Endothelial cell of umbilical vein (primary cell): ENCODE measurements at regions not wholly inside any gene's neighbourhood (a gene's known extent, or its start where the extent isn't known, plus 50 kb on each side); places are given as distances from the start of the nearest gene placed in this dataset.

Source experiments
- BruUV-seq: library from RNA; stranded (reverse); fragments of 400-500 nt; replicated peaks from 2 replicates; lab custom pipeline; 2021; lab: Mats Ljungman, UMichigan
- CTCF ChIA-PET: fragments of 300-600, 350-600 bp; sonication (Branson Sonifier 250); formaldehyde crosslinking; loops from one replicate; lab custom pipeline; 2021; ENCODE audit warnings: antibody characterized with exemption, inconsistent platforms; lab: Charles Lee
- POLR2A ChIA-PET: fragments of 300-600, 350-600 bp; sonication (Branson Sonifier 250); formaldehyde crosslinking; loops from one replicate; lab custom pipeline; 2021; ENCODE audit warnings: antibody characterized with exemption, inconsistent platforms; lab: Charles Lee
- DNase-seq: peaks from one replicate; pipeline ENCODE4 v3.0.0-alpha.2; 2011; ENCODE audit warnings: low read depth, low spot score
- FAIRE-seq: peaks from 2 replicates; lab custom pipeline; 2011; peaks lifted over from hg19 to GRCh38; lab: Jason Lieb, UNC
- H2AFZ ChIP-seq: 2 replicates; pipeline ENCODE4 v1.6.0; 2012; ENCODE audit warnings: low read depth, low read length, control low read depth, inconsistent platforms
- H3K27ac ChIP-seq: 2 replicates; pipeline ENCODE4 v1.5.1; 2011; ENCODE audit warnings: low read depth, mild to moderate bottlenecking, control low read depth, low read length, moderate library complexity; ENCODE audit not compliant: insufficient read depth
- H3K27me3 ChIP-seq, 2 experiments: 2 replicates each; pipeline versions ENCODE4 v1.6.0 to v1.6.1; 2011; ENCODE audit warnings: low read length in 2 of 2, mixed read lengths in 1 of 2; ENCODE audit not compliant: control insufficient read depth in 2 of 2, insufficient read depth in 2 of 2
- H3K36me3 ChIP-seq, 2 experiments: 2 replicates in 1 of 2; 3 replicates in 1 of 2; pipeline ENCODE4 v1.5.1; 2011; ENCODE audit warnings: low read length in 2 of 2, mild to moderate bottlenecking in 1 of 2, moderate library complexity in 1 of 2; ENCODE audit not compliant: control insufficient read depth in 2 of 2, insufficient read depth in 2 of 2; ENCODE audit errors: extremely low read depth in 1 of 2
- H3K4me1 ChIP-seq: 3 replicates; pipeline ENCODE4 v1.5.1; 2011; ENCODE audit warnings: mild to moderate bottlenecking, low read length; ENCODE audit not compliant: control insufficient read depth, insufficient read depth; ENCODE audit errors: extremely low read depth
- H3K4me2 ChIP-seq: 2 replicates; pipeline ENCODE4 v1.6.1; 2011; ENCODE audit warnings: low read length, control low read depth, mixed read lengths; ENCODE audit not compliant: insufficient read depth
- H3K4me3 ChIP-seq, 3 experiments: fragments of 200-600 bp in 1 of 3; sonication (generic), shearing (Covaris generic) in 1 of 3; replicated peaks in 1 of 3; 2 replicates each; pipeline ENCODE4 v1.5.1; 2011 to 2016; ENCODE audit warnings: control low read depth in 3 of 3, low read length in 3 of 3, mild to moderate bottlenecking in 2 of 3, inconsistent platforms in 1 of 3, low read depth in 1 of 3, moderate library complexity in 1 of 3; ENCODE audit not compliant: insufficient read depth in 1 of 3
- H3K79me2 ChIP-seq: 2 replicates; pipeline ENCODE4 v1.6.0; 2012; ENCODE audit warnings: low read length, inconsistent platforms; ENCODE audit not compliant: control insufficient read depth, insufficient read depth
- H3K9ac ChIP-seq: replicated peaks from 2 replicates; pipeline ENCODE3; 2011; ENCODE audit warnings: low read length, control low read depth; ENCODE audit not compliant: insufficient read depth; ENCODE audit errors: extremely low read depth
- H3K9me1 ChIP-seq: replicated peaks from 3 replicates; pipeline ENCODE4 v1.6.0; 2011; ENCODE audit warnings: mild to moderate bottlenecking, low read length; ENCODE audit not compliant: control insufficient read depth, insufficient read depth; ENCODE audit errors: extremely low read depth
- H3K9me3 ChIP-seq: replicated peaks from 2 replicates; pipeline ENCODE4 v1.5.1; 2012; ENCODE audit warnings: low read length, inconsistent platforms; ENCODE audit not compliant: control insufficient read depth, insufficient read depth
- H4K20me1 ChIP-seq: replicated peaks from 2 replicates; pipeline ENCODE3; 2011; ENCODE audit warnings: mild to moderate bottlenecking, low read length; ENCODE audit not compliant: control insufficient read depth, insufficient read depth; ENCODE audit errors: extremely low read depth
- EZH2 ChIP-seq: IDR thresholded peaks from 2 replicates; pipeline ENCODE4 v1.6.1; 2012; ENCODE audit warnings: borderline replicate concordance, low read depth, mild to moderate bottlenecking, moderate library complexity, low read length, inconsistent platforms; ENCODE audit not compliant: severe bottlenecking
- FOS ChIP-seq: IDR thresholded peaks from 2 replicates; pipeline ENCODE4 v1.6.1; 2011; ENCODE audit warnings: mild to moderate bottlenecking, low read length, moderate library complexity, borderline replicate concordance; ENCODE audit not compliant: insufficient read depth
- GATA2 ChIP-seq: IDR thresholded peaks from 2 replicates; pipeline ENCODE4 v1.7.0; 2011; ENCODE audit warnings: low read depth, mild to moderate bottlenecking, moderate library complexity, mixed read lengths, low read length; ENCODE audit not compliant: insufficient read length, insufficient read depth
- JUN ChIP-seq: IDR thresholded peaks from 2 replicates; pipeline ENCODE4 v1.6.1; 2011; ENCODE audit warnings: borderline replicate concordance, low read depth; ENCODE audit not compliant: insufficient read length, insufficient read depth
- MYC ChIP-seq: IDR thresholded peaks from one replicate; pipeline ENCODE4 v1.6.1; 2011; ENCODE audit warnings: mild to moderate bottlenecking, low read depth, low read length
- POLR2A ChIP-seq: IDR thresholded peaks from 2 replicates; pipeline ENCODE4 v1.6.1; 2012; ENCODE audit warnings: low read depth, mild to moderate bottlenecking, control low read depth, low read length
- POLR2AphosphoS5 ChIP-seq: IDR thresholded peaks from 2 replicates; pipeline ENCODE4 v1.6.1; 2012; ENCODE audit warnings: low read depth, mild to moderate bottlenecking, control low read depth, low read length, moderate library complexity; ENCODE audit not compliant: insufficient read depth
- dilution Hi-C: fragments of 300-500 bp; cut with MboI; formaldehyde crosslinking; loops from one replicate; pipeline ENCODE4 v1.15.0; 2019; ENCODE audit warnings: low sequenced_read_pairs; ENCODE audit not compliant: extremely low pct_ligation_motif_present
- intact Hi-C: fragments of 100-400 bp; cut with micrococcal nuclease; formaldehyde crosslinking; loops from one replicate; pipeline ENCODE4 v1.10.0; 2022
- TF ChIP-seq, protein P1 (sequence below), 2 donors: IDR thresholded peaks; 1 replicate in 1 of 2; 2 replicates in 1 of 2; pipeline ENCODE4 v1.5.1; 2011; ENCODE audit warnings: low read length in 2 of 2, mild to moderate bottlenecking in 2 of 2, moderate library complexity in 2 of 2, control low read depth in 1 of 2, inconsistent platforms in 1 of 2, low read depth in 1 of 2; ENCODE audit not compliant: insufficient read depth in 1 of 2; ENCODE audit errors: extremely low read depth in 1 of 2
- TF ChIP-seq, protein P2 (sequence below): IDR thresholded peaks from 2 replicates; pipeline ENCODE4 v1.6.1; 2011; ENCODE audit not compliant: insufficient read depth, insufficient read length

DNA sequence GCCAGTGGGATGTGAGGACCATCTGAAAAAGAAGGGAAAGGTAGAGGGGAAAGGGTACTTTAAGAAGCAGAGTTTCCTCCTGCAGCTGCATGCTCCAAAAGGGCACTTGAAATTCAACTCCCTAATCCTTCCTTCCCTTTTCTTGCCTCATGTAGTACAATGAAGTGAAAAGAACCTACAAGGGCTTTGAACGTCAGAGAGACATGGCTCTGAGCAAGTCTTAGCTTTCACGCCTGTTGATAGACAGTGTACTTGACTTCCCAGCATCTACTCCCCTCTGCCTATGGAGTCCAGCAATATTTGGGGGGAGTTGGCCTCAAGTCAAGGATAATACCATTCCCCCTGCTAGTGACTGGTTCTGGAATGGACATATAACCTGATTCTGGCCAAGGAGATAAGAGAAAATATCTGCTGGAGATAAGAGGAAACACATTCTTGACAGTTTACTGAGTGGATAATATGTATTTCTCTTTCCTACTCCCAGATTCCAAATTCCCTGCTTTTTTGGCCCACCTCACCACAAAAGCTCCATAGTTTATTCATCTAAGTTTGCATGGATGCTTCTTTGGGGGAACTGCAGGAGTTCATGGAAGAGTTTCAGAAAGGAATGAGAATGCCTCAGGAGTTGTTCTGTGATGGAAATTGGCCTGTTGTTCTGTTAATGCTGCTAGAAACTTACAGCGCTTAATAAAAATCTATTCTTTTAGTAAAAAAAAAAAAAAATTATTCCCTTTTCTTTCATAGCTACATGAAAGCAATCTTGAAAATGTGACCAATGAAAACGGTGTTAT lies 193.0 kb upstream of the TPM1 start:
- no TSS peak for BruUV-seq
- CTCF ChIA-PET = interaction anchor here (0.8 to 3.2 kb wide), 18 partner anchors 9 to 553 kb away, joined by 3 to 52 read pairs (median 8); partner anchors contain the start of gene TPM1
- TF ChIP-seq JUN (no peak), EZH2 (no peak), FOS (no peak), POLR2AphosphoS5 (no peak), GATA2 (no peak), MYC (no peak), POLR2A (no peak)
- TF ChIP-seq, protein P1, sequence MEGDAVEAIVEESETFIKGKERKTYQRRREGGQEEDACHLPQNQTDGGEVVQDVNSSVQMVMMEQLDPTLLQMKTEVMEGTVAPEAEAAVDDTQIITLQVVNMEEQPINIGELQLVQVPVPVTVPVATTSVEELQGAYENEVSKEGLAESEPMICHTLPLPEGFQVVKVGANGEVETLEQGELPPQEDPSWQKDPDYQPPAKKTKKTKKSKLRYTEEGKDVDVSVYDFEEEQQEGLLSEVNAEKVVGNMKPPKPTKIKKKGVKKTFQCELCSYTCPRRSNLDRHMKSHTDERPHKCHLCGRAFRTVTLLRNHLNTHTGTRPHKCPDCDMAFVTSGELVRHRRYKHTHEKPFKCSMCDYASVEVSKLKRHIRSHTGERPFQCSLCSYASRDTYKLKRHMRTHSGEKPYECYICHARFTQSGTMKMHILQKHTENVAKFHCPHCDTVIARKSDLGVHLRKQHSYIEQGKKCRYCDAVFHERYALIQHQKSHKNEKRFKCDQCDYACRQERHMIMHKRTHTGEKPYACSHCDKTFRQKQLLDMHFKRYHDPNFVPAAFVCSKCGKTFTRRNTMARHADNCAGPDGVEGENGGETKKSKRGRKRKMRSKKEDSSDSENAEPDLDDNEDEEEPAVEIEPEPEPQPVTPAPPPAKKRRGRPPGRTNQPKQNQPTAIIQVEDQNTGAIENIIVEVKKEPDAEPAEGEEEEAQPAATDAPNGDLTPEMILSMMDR (IDR thresholded peaks at IDR 0.05; ENCODE audit: extremely low read depth in 1 of 2, insufficient read depth in 1 of 2, low read depth in 1 of 2, low read length in 2 of 2) = no peak
- TF ChIP-seq, protein P2, sequence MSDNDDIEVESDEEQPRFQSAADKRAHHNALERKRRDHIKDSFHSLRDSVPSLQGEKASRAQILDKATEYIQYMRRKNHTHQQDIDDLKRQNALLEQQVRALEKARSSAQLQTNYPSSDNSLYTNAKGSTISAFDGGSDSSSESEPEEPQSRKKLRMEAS = no peak
- Histone ChIP-seq H3K4me2 (no peak overlapping the region), H3K79me2 (no peaks in the 10 kb centered on the region), H3K9ac (no peak overlapping the region), H3K4me1 (peaks cover 37% of the 10 kb centered on the region), H4K20me1 (no peaks in the 10 kb centered on the region), H3K4me3 (no peak overlapping the region), H2AFZ (no peak overlapping the region), H3K36me3 (no peaks in the 10 kb centered on the region), H3K27me3 (no peaks in the 10 kb centered on the region), H3K27ac (peak overlapping the region; percentile 14), H3K9me3 (no peaks in the 10 kb centered on the region), H3K9me1 (no peaks in the 10 kb centered on the region)
- POLR2A ChIA-PET = interaction anchor here (1.5 to 2.2 kb wide), 4 partner anchors 46 to 204 kb away, joined by 5 to 17 read pairs (median 8); partner anchors contain the start of gene TPM1
- intact Hi-C loops (loop anchor here (5.0 kb wide), 3 partner anchors 383 to 553 kb away; no protein-coding TSS in a partner anchor), dilution Hi-C loops (no loop called here)
- DNase-seq (no peak), FAIRE-seq (no peak)
